ENCODE measurements at regions not wholly inside any gene's neighbourhood (a gene's known extent, or its start where the extent isn't known, plus 50 kb on each side); places are given as distances from the start of the nearest gene placed in this dataset.

DNA sequence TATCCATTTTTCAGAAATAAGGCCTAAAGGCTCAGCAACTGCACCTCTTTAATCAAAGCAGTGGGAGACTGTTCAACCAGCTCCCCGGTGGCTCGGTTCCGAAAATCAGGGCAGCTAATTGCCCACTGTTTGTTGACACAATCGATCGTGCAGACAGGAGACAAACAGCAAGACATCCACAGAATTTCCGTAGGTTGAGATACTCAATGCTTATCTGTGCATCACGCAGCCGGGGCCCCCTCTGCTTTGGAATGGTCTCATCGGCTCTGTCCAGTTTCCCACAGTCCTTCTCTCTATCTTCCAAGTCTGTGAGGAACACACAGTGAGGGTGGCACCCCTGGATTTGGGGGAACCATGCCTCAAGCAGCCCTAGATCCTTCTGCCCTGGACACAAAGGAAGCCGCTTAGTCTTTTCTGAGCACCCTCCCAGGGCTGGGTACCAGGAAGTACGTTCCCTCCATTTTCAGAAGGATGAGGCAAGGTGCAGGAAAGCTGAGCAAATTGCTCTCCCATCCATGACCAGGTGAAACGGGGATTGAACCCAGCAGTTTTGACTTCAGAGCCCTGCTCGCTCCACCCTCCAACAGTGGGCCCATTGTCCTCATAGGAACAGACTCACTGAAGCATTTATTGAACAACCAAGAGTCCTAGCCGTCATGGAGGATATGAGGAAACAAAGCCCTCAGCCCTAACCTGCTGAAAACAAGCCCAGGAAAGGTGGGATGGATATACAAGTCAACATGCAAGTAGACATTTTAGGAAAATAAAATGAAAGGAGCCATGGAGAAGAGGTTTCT is 70.7 kb downstream of the C16orf95 start:
- no peak for DNase-seq (ENCODE audit: low read depth)

DNA sequence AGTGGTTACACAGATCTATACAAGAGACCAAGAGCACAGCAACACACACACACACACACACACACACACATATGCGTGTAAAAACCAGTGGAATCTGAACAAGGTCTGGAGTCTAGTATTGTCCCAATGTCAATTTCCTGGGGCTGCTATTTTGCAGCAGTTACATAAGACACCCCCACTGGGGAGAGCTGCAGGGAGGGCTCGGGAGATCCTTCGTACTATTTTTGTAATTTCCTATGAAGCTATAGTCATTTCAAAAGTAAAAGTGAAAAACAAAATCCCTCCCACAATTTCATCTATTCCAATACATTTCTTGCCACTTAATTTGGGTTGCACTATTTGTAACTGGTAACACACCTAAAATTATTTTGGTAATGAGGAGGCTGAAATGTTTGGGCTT is 68.5 kb downstream of the C16orf95 start:
- DNase-seq (ENCODE audit: low read depth), result no peak

DNA sequence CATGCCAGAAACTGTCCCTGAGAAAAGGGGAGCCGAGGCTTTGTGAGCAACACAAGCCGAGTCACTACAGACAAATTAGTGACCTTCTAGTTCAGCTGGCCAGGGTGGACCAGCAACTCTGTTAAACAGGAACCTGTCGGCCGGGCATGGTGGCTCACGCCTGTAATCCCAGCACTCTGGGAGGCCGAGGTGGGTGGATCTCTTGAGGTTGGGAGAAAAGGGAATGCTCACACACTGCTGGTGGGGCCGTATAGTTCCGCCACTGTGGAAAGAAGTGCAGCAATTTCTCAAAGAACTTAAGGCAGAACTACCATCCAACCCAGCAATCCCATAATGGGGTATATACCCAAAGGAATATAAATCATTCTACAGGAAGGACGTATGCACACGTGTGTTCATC is 67.8 kb downstream of the C16orf95 start:
- DNase-seq (ENCODE audit: low read depth), result no peak

DNA sequence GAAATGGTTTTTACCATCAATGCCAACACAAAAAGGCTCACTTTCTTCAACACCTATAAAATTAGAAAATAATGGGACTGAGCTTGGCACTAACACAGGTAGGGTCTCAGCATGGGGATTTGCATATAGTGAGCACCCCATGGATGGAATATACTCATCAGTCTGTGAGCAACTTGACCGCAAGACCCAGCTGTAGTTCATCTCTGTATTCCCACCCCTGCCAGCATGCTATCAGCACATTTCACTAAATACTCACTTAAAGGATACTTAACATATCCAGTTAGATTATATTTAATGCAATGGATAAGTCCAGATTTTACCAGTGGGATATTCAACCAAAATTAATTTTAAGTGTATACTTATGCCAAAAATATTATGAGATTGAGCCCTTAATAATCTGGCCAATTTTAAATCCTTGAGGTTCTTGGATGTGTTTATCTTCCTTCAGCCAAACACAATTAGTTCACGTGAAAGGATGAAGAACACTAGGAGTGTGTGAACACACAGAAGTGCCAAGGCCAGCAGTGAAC is 66.7 kb downstream of the C16orf95 start:
- DNase-seq (ENCODE audit: low read depth), result no peak

DNA sequence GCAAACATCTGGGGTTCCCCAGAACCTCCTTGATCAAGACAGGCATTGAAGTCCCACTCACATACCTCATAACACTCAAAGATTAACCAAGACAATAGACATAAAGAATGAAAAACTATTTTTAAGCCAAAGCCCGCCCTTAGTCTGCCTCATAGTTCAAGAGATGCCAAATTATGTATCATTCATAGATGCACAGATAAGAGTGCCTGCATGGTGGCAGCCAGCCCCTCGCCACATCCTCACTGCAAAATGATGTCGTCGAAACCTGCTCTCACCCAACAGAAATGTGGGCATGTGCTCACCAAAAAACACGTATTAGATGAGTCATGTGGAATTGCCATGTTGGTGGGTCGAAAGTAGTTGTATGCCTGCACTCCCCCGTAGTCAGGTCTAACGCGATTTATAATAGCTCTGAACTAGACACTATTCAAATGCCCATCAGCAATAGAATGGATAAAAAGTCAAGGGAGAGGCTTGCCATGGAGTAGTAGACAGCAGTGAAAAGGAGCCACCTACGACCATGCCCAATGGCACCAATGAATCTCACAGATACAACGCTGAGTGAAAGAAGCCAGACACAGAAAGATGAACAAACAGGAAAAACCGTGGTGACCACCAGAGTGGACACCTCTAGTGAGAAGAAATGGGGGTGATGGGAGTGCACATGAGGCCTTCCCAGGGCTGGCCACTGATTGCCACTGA is 64.8 kb downstream of the C16orf95 start:
- DNase-seq (ENCODE audit: low read depth), result no peak
